Gastrocnemius medialis (tissue), 4 donors: ENCODE measurements at regions not wholly inside any gene's neighbourhood (a gene's known extent, or its start where the extent isn't known, plus 50 kb on each side); places are given as distances from the start of the nearest gene placed in this dataset.

Experiments used
- ATAC-seq, 2 donors: fragments of 150-250 bp; one replicate each; pipeline ENCODE4 v1.9.1; 2016
- DNase-seq, 2 donors: peaks; one replicate each; pipeline ENCODE4 v3.0.0-alpha.2; 2019
- H3K27ac ChIP-seq, 4 donors: fragments of 200-600 bp; sonication (generic); 1 replicate in 1 of 4; 2 replicates in 3 of 4; pipeline ENCODE4 v1.5.1; 2016 to 2018; ENCODE audit warnings: mild to moderate bottlenecking in 2 of 4, moderate library complexity in 1 of 4
- H3K27me3 ChIP-seq, 3 donors: fragments of 200-600 bp; sonication (generic) in 2 of 3; 1 replicate in 1 of 3; 2 replicates in 2 of 3; pipeline versions ENCODE4 v1.5.1 to v1.6.0; 2016 to 2019; ENCODE audit warnings: mild to moderate bottlenecking in 1 of 3, moderate library complexity in 1 of 3
- H3K36me3 ChIP-seq, 2 donors: fragments of 200-600 bp; sonication (generic) in 1 of 2; one replicate each; pipeline ENCODE4 v1.5.1; 2017 to 2018
- H3K4me1 ChIP-seq, 2 donors: fragments of 200-600 bp; sonication (generic) in 1 of 2; one replicate each; pipeline ENCODE4 v1.5.1; 2016 to 2017; ENCODE audit warnings: mild to moderate bottlenecking in 2 of 2
- H3K4me3 ChIP-seq, 4 donors: fragments of 200-600 bp; sonication (generic) in 3 of 4; 1 replicate in 1 of 4; 2 replicates in 3 of 4; pipeline ENCODE4 v1.5.1; 2016 to 2019; ENCODE audit warnings: mild to moderate bottlenecking in 2 of 4
- H3K9me3 ChIP-seq, 3 donors: fragments of 200-600 bp; sonication (generic) in 2 of 3; 1 replicate in 1 of 3; 2 replicates in 2 of 3; pipeline ENCODE4 v1.5.1; 2016 to 2019
- POLR2A ChIP-seq, 2 donors: fragments of 450-650 bp; IDR thresholded peaks; one replicate each; pipeline ENCODE4 v1.6.1; 2017; ENCODE audit warnings: antibody characterized with exemption in 2 of 2, mild to moderate bottlenecking in 2 of 2, moderate library complexity in 2 of 2
- in situ Hi-C, 4 donors: fragments of 200-750 bp; cut with MboI; loops; one replicate each; pipeline versions ENCODE4 v1.15.0 to v1.8.0; 2017; ENCODE audit warnings: low sequenced_read_pairs in 4 of 4
- intact Hi-C: fragments of 100-400 bp; cut with DNase I; formaldehyde crosslinking; loops from one replicate; pipeline ENCODE4 v1.15.1; 2023; ENCODE audit warnings: low total_unique reads
- TF ChIP-seq, protein P1 (sequence below), 5 experiments: fragments of 450-650 bp in 3 of 5; fragments of 200-600 bp in 2 of 5; sonication (generic) in 2 of 5; IDR thresholded peaks in 4 of 5; conservative IDR thresholded peaks in 1 of 5; 1 replicate in 4 of 5; 2 replicates in 1 of 5; pipeline ENCODE4 v1.5.1; 2016 to 2019; ENCODE audit warnings: antibody characterized with exemption in 5 of 5, mild to moderate bottlenecking in 3 of 5, moderate library complexity in 3 of 5

DNA sequence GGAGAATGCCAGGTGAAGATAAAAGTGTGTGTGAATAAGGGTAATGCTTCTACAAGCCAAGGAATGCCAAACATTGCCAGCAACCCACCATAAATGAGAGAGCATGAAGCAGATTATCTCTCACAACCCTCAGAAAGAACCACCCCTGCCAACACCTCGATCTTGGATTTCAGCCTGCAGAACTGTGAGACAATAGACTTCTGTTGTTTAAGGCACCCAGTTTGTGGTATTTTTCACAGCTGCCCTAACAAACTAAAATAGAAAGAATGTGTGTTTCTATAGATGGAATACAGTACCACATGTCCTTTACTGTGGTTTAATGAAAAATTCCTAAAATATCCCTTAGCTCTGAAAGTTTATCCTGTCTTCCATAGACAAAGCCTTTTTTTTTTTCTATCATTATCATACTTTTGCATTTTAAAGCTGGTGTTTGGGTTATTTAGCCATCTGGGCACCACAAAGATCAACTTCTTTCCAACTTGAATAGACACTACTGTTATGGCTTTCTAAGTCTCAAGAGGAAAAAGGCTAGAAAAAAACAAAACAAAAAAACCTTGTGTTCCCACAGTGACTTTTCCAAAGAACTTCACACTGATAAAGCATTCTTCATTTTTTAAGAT, 505.6 kb downstream of the KCTD12 start:
- intact Hi-C loops: loop anchor here (1.0 kb wide), 1 partner anchor 7 kb away; no protein-coding TSS in a partner anchor
- ATAC-seq (no peak), DNase-seq (no peak)
- Histone ChIP-seq H3K4me3 (no peak overlapping the region), H3K27ac (no peak overlapping the region), H3K4me1 (no peaks in the 10 kb centered on the region), H3K9me3 (no peaks in the 10 kb centered on the region), H3K27me3 (no peaks in the 10 kb centered on the region), H3K36me3 (no peaks in the 10 kb centered on the region)
- in situ Hi-C loops: no loop called here
- TF ChIP-seq, protein P1, sequence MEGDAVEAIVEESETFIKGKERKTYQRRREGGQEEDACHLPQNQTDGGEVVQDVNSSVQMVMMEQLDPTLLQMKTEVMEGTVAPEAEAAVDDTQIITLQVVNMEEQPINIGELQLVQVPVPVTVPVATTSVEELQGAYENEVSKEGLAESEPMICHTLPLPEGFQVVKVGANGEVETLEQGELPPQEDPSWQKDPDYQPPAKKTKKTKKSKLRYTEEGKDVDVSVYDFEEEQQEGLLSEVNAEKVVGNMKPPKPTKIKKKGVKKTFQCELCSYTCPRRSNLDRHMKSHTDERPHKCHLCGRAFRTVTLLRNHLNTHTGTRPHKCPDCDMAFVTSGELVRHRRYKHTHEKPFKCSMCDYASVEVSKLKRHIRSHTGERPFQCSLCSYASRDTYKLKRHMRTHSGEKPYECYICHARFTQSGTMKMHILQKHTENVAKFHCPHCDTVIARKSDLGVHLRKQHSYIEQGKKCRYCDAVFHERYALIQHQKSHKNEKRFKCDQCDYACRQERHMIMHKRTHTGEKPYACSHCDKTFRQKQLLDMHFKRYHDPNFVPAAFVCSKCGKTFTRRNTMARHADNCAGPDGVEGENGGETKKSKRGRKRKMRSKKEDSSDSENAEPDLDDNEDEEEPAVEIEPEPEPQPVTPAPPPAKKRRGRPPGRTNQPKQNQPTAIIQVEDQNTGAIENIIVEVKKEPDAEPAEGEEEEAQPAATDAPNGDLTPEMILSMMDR (IDR thresholded peaks at IDR 0.05 in 4 of 5, conservative IDR thresholded peaks at IDR 0.05 in 1 of 5): no peak
- no peak for TF ChIP-seq POLR2A (IDR thresholded peaks at IDR 0.05)

GRCh38 chr13:76379341-76380105, 506.7 kb downstream of the KCTD12 start:
- intact Hi-C loops: no loop called here
- Histone ChIP-seq H3K36me3 (no peaks in the 10 kb centered on the region), H3K4me1 (no peaks in the 10 kb centered on the region), H3K27me3 (no peaks in the 10 kb centered on the region), H3K9me3 (no peaks in the 10 kb centered on the region), H3K27ac (no peak overlapping the region), H3K4me3 (no peak overlapping the region)
- in situ Hi-C loops: no loop called here
- no peak for TF ChIP-seq POLR2A (IDR thresholded peaks at IDR 0.05)
- TF ChIP-seq, protein P1 (IDR thresholded peaks at IDR 0.05 in 4 of 5, conservative IDR thresholded peaks at IDR 0.05 in 1 of 5): no peak
- ATAC-seq: no peak
- no peak for DNase-seq

- H3K9me3 ChIP-seq: no peaks in the 10 kb centered on the region
- ATAC-seq: no peak
- no peak for DNase-seq
- in situ Hi-C loops (no loop called here), intact Hi-C loops (no loop called here)
- no peaks in the 10 kb centered on the region for H3K4me1 ChIP-seq
- no peak overlapping the region for H3K4me3 ChIP-seq
- no peak overlapping the region for H3K27ac ChIP-seq
- H3K27me3 ChIP-seq: no peaks in the 10 kb centered on the region
- TF ChIP-seq, protein P1 (IDR thresholded peaks at IDR 0.05 in 4 of 5, conservative IDR thresholded peaks at IDR 0.05 in 1 of 5): no peak
- TF ChIP-seq POLR2A (IDR thresholded peaks at IDR 0.05): no peak
- H3K36me3 ChIP-seq: no peaks in the 10 kb centered on the region
These were observed 507.4 kb downstream of the KCTD12 start for GRCh38 chr13:76378767-76379166.

DNA sequence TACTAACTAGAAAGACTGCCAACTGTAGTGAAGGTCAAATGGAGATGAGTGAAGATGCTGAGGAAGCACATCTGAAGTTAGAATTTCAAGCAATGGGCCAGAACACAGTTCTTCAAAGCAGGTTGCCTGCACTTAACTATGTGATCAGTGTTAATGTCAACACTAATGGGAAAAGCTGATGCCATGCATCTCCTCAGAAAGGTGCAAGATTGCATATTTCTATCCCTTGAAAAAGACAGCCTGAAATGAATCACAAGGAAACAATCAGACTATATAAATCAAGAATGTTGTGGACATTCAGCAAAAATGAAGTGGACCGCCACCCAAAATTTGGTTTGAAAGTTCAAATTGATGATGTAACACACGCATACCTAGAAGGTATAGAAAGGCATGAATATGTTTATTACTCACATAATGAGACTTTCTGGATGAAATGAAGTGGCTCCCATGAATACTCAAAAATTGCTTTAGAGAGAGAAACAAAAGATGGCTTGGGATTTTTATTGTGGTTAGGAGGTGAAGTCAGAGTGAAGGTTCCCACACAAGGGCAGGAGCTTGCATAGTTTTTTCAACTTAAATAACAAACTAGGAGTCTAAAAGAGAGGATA, 522.4 kb downstream of the KCTD12 start:
- TF ChIP-seq, protein P1 (IDR thresholded peaks at IDR 0.05 in 4 of 5, conservative IDR thresholded peaks at IDR 0.05 in 1 of 5): no peak
- TF ChIP-seq POLR2A (IDR thresholded peaks at IDR 0.05): no peak
- intact Hi-C loops: no loop called here

More for the DNA sequence above, 522.4 kb downstream of the KCTD12 start:
- Histone ChIP-seq H3K4me1 (no peaks in the 10 kb centered on the region), H3K27me3 (no peaks in the 10 kb centered on the region), H3K4me3 (no peak overlapping the region), H3K27ac (no peak overlapping the region), H3K36me3 (no peaks in the 10 kb centered on the region), H3K9me3 (no peaks in the 10 kb centered on the region)
- ATAC-seq (no peak), DNase-seq (no peak)
- in situ Hi-C loops: no loop called here
